ENCODE measurements at regions not wholly inside any gene's neighbourhood (a gene's known extent, or its start where the extent isn't known, plus 50 kb on each side); places are given as distances from the start of the nearest gene placed in this dataset.
A peak's percentile ranks its signal among the peaks of the same experiment; 100 is the strongest.

DNA sequence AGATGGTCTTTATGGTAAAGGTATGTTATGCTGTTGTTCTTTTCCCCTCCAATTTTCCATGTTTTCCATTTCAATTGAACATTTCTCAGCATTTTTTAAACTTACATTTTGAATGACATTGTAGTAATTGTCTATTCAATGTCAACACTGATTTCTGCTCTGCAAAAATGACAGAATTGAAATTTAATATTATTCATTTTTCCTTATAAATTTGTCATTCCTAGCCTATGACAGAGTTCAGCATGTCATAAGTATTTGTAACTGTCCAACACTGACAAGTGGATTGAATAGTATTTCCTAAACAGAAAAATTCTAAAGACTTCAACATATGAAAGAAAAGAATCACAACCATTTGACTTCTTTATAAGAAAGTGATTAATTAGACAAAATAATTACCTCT, 1478.3 kb upstream of the CDH6 start:
- Histone ChIP-seq H3K4me2 (ENCODE audit: low read depth, low read length, poor library complexity, severe bottlenecking) (no peak overlapping the region), H3K9me3 (ENCODE audit: low read length) (peaks cover 38% of the 10 kb centered on the region), H4K20me1 (ENCODE audit: insufficient read depth, low read depth, low read length) (no peaks in the 10 kb centered on the region), H3K27ac (ENCODE audit: low read length) (no peak overlapping the region), H2AFZ (ENCODE audit: low read length) (no peak overlapping the region), H3K79me2 (ENCODE audit: low read length) (no peaks in the 10 kb centered on the region), H3K27me3 (ENCODE audit: low read length) (no peaks in the 10 kb centered on the region), H3K9ac (ENCODE audit: low read length) (no peak overlapping the region), H3K36me3 (ENCODE audit: insufficient read depth, low read length) (no peaks in the 10 kb centered on the region), H3K4me1 (ENCODE audit: low read length) (no peaks in the 10 kb centered on the region), H3K9me2 (replicated peaks; ENCODE audit: insufficient read depth, low read length) (no peaks in the 10 kb centered on the region), H3K4me3 (ENCODE audit: low read length) (no peak overlapping the region)
- no peak for DNase-seq

DNA sequence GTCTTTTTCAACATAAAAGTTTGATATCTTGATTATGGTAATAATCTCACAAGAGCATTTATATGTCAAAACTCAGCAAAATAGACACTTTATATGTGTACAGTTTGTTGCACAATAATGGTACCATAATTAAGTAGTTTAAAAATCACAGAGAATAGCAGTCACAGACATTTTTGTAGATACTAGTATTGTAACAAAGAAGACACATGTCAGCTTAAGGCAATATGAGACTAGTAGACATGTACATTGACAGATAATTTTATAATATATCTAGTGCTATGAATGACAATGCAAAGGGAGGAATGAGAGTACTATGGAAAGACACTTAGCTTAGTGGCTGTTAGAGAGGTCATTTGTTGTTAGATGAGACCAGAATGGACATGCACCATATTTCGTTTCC, 1490.6 kb upstream of the CDH6 start:
- no peaks in the 10 kb centered on the region for H4K20me1 ChIP-seq (ENCODE audit: insufficient read depth, low read depth, low read length)
- no peaks in the 10 kb centered on the region for H3K79me2 ChIP-seq (ENCODE audit: low read length)
- H3K4me3 ChIP-seq (ENCODE audit: low read length) = no peak overlapping the region
- no peaks in the 10 kb centered on the region for H3K9me2 ChIP-seq (replicated peaks; ENCODE audit: insufficient read depth, low read length)
- H2AFZ ChIP-seq (ENCODE audit: low read length) = no peak overlapping the region
- H3K27me3 ChIP-seq (ENCODE audit: low read length) = no peaks in the 10 kb centered on the region
- peaks cover 14% of the 10 kb centered on the region for H3K9me3 ChIP-seq (ENCODE audit: low read length)
- no peak overlapping the region for H3K27ac ChIP-seq (ENCODE audit: low read length)
- no peak overlapping the region for H3K4me2 ChIP-seq (ENCODE audit: low read depth, low read length, poor library complexity, severe bottlenecking)
- H3K36me3 ChIP-seq (ENCODE audit: insufficient read depth, low read length) = no peaks in the 10 kb centered on the region
- DNase-seq = no peak
- no peaks in the 10 kb centered on the region for H3K4me1 ChIP-seq (ENCODE audit: low read length)
- H3K9ac ChIP-seq (ENCODE audit: low read length) = no peak overlapping the region

DNA sequence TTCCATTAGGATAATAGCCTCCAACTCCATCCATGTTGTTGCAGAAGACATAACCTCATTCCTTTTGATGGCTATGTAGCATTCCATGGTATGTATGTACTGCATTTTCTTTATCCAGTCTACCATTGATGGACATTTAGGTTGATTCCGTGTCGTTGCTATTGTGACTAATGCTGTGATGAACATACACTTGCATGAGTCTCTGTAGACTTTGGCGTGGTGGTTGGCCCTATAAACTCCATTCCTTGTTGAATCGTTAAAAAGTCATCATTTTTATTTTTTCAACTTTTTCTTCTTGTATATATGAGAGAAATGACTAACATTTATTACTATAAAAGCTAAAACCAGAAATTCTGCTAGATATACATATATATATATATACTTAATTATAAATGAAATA, 1491.9 kb upstream of the CDH6 start:
- H2AFZ ChIP-seq (ENCODE audit: low read length) = no peak overlapping the region
- H3K79me2 ChIP-seq (ENCODE audit: low read length) = no peaks in the 10 kb centered on the region
- H3K4me2 ChIP-seq (ENCODE audit: low read depth, low read length, poor library complexity, severe bottlenecking) = no peak overlapping the region
- H3K27me3 ChIP-seq (ENCODE audit: low read length) = no peaks in the 10 kb centered on the region
- no peak overlapping the region for H3K4me3 ChIP-seq (ENCODE audit: low read length)
- H4K20me1 ChIP-seq (ENCODE audit: insufficient read depth, low read depth, low read length) = no peaks in the 10 kb centered on the region
- H3K9me3 ChIP-seq (ENCODE audit: low read length) = peaks cover 14% of the 10 kb centered on the region
- H3K9ac ChIP-seq (ENCODE audit: low read length) = no peak overlapping the region
- H3K9me2 ChIP-seq (replicated peaks; ENCODE audit: insufficient read depth, low read length) = no peaks in the 10 kb centered on the region
- DNase-seq = no peak
- no peaks in the 10 kb centered on the region for H3K4me1 ChIP-seq (ENCODE audit: low read length)
- H3K27ac ChIP-seq (ENCODE audit: low read length) = no peak overlapping the region
- H3K36me3 ChIP-seq (ENCODE audit: insufficient read depth, low read length) = no peaks in the 10 kb centered on the region

DNA sequence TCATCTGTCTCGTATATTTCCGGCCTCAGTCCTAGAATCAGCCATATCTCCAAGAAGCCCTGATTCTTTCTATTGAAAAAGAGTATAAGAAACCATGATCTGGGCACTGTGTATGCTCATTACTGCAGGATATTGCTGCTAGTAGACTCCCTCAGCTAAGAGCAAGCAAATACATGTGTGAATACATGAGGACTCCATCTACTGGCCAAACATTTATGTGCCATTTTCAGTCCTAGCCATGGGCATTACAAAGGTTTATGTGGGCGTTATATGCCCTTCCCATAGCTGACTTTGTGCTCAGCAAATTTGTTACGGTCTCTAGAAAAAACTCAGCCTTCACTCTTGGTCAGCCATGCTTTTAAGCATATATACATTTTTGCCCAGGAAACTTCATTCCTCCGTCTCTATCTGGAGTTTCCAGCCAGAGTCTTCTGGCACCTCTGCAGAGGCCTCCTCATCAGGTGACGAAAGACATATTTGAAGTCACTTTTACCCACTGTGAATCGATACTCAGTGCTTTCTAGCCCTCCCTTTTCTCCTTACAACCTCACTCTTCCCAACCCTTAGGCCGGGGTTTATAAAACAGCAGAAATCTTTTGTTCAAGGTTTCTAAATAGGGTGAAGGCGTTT, 1495.6 kb upstream of the CDH6 start:
- Histone ChIP-seq H3K4me1 (ENCODE audit: low read length) (no peaks in the 10 kb centered on the region), H3K4me3 (ENCODE audit: low read length) (no peak overlapping the region), H4K20me1 (ENCODE audit: insufficient read depth, low read depth, low read length) (no peaks in the 10 kb centered on the region), H3K79me2 (ENCODE audit: low read length) (no peaks in the 10 kb centered on the region), H3K27ac (ENCODE audit: low read length) (no peak overlapping the region), H3K27me3 (ENCODE audit: low read length) (no peaks in the 10 kb centered on the region), H3K36me3 (ENCODE audit: insufficient read depth, low read length) (no peaks in the 10 kb centered on the region), H3K9ac (ENCODE audit: low read length) (no peak overlapping the region), H2AFZ (ENCODE audit: low read length) (no peak overlapping the region), H3K4me2 (ENCODE audit: low read depth, low read length, poor library complexity, severe bottlenecking) (no peak overlapping the region), H3K9me2 (replicated peaks; ENCODE audit: insufficient read depth, low read length) (no peaks in the 10 kb centered on the region), H3K9me3 (ENCODE audit: low read length) (peaks cover 13% of the 10 kb centered on the region; the same call in 1 of the 2 replicates)
- DNase-seq = peak; percentile 62

DNA sequence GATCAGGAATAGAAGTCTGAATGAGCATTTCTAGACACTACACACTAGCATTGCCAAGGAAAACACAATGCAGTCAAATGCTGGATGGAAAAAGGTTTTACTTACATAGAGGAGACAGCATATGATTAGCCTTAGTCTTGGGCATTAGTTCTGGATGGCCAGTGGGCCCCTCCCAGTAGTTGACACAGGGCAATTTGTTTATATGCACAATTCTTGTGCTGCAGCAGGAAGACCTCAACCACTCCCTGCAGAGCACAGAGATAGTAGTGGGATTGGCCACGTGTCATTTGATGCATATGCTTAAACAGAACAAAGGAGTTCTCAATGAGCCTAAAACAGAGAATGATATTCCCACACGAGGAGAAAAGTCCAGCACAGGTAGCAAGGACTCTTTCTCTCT, 1496.2 kb upstream of the CDH6 start:
- no peaks in the 10 kb centered on the region for H3K27me3 ChIP-seq (ENCODE audit: low read length)
- no peaks in the 10 kb centered on the region for H3K9me2 ChIP-seq (replicated peaks; ENCODE audit: insufficient read depth, low read length)
- H3K36me3 ChIP-seq (ENCODE audit: insufficient read depth, low read length) = no peaks in the 10 kb centered on the region
- no peaks in the 10 kb centered on the region for H3K79me2 ChIP-seq (ENCODE audit: low read length)
- DNase-seq = no peak
- H3K27ac ChIP-seq (ENCODE audit: low read length) = no peak overlapping the region
- no peaks in the 10 kb centered on the region for H3K4me1 ChIP-seq (ENCODE audit: low read length)
- H3K9ac ChIP-seq (ENCODE audit: low read length) = no peak overlapping the region
- no peak overlapping the region for H2AFZ ChIP-seq (ENCODE audit: low read length)
- H4K20me1 ChIP-seq (ENCODE audit: insufficient read depth, low read depth, low read length) = no peaks in the 10 kb centered on the region
- no peak overlapping the region for H3K4me3 ChIP-seq (ENCODE audit: low read length)
- H3K9me3 ChIP-seq (ENCODE audit: low read length) = peaks cover 9% of the 10 kb centered on the region; the same call in 1 of the 2 replicates
- H3K4me2 ChIP-seq (ENCODE audit: low read depth, low read length, poor library complexity, severe bottlenecking) = no peak overlapping the region

DNA sequence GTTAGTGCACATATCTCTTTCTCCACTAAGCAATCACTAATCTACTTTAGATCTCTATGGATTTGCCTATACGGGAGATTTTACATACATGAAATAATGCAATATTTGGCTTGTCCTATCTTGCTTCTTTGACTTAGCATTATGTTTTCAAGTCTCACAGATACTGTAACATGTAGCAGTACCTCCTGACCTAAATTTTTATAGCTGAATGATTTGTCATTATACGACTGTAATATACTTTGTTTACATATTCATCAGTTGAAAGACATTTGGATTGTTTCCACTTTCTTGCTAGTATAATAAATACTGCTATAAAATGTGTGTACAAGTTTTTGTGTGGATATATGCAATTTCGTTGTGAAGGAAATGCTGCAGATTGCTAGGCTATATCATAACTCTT, 1520.8 kb upstream of the CDH6 start:
- H3K27me3 ChIP-seq (ENCODE audit: low read length) = no peaks in the 10 kb centered on the region
- H3K36me3 ChIP-seq (ENCODE audit: insufficient read depth, low read length) = no peaks in the 10 kb centered on the region
- H3K9ac ChIP-seq (ENCODE audit: low read length) = no peak overlapping the region
- no peaks in the 10 kb centered on the region for H4K20me1 ChIP-seq (ENCODE audit: insufficient read depth, low read depth, low read length)
- H3K4me3 ChIP-seq (ENCODE audit: low read length) = no peak overlapping the region
- no peak overlapping the region for H2AFZ ChIP-seq (ENCODE audit: low read length)
- no peaks in the 10 kb centered on the region for H3K9me2 ChIP-seq (replicated peaks; ENCODE audit: insufficient read depth, low read length)
- H3K79me2 ChIP-seq (ENCODE audit: low read length) = no peaks in the 10 kb centered on the region
- H3K4me1 ChIP-seq (ENCODE audit: low read length) = no peaks in the 10 kb centered on the region
- peaks cover 31% of the 10 kb centered on the region for H3K9me3 ChIP-seq (ENCODE audit: low read length)
- DNase-seq = no peak
- H3K27ac ChIP-seq (ENCODE audit: low read length) = no peak overlapping the region
- H3K4me2 ChIP-seq (ENCODE audit: low read depth, low read length, poor library complexity, severe bottlenecking) = no peak overlapping the region

DNA sequence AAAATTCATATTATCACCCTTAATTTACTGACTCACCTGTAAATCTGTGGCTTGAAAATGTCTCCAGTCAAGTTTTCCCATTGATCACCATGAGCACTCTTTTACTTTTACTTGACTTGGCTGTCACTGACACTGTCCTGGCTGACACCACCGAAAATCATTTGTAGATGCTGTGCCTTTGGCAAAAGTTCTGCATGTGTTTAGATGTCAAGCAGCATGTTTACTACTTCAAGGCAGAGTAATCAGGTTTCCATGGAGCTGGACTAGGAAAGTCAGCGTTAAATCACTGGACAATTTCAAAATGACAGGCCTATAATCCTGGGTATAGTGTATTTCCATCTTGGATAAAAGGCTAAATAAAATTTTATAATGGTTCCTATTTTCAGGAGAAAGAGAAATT, 1530.6 kb upstream of the CDH6 start:
- H3K79me2 ChIP-seq (ENCODE audit: low read length) = no peaks in the 10 kb centered on the region
- H3K9me2 ChIP-seq (replicated peaks; ENCODE audit: insufficient read depth, low read length) = no peaks in the 10 kb centered on the region
- no peak overlapping the region for H3K9ac ChIP-seq (ENCODE audit: low read length)
- H3K4me3 ChIP-seq (ENCODE audit: low read length) = no peak overlapping the region
- no peaks in the 10 kb centered on the region for H3K27me3 ChIP-seq (ENCODE audit: low read length)
- no peaks in the 10 kb centered on the region for H4K20me1 ChIP-seq (ENCODE audit: insufficient read depth, low read depth, low read length)
- DNase-seq = no peak
- H3K4me1 ChIP-seq (ENCODE audit: low read length) = no peaks in the 10 kb centered on the region
- no peak overlapping the region for H3K4me2 ChIP-seq (ENCODE audit: low read depth, low read length, poor library complexity, severe bottlenecking)
- H3K27ac ChIP-seq (ENCODE audit: low read length) = no peak overlapping the region
- H3K9me3 ChIP-seq (ENCODE audit: low read length) = peaks cover 24% of the 10 kb centered on the region
- no peaks in the 10 kb centered on the region for H3K36me3 ChIP-seq (ENCODE audit: insufficient read depth, low read length)
- H2AFZ ChIP-seq (ENCODE audit: low read length) = no peak overlapping the region

DNA sequence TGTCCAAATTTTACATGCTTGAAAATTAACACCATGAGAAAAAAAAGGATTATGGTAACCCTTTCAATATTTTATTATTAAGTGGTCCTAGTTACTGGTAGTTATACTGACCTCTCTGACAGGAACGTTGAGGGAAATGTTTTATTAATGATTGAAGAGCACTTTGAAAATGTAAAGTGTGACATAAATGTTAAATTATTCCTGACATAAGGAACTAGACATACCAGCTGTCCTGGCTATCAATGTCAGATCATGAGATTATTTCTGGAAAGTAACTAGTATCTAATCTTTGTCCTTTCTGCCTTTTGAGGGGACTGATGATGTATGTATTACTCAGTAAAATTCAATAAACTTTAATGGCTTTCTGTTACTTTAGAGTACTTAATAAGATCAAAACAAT, 1538.5 kb upstream of the CDH6 start:
- no peak for DNase-seq
- H2AFZ ChIP-seq (ENCODE audit: low read length) = no peak overlapping the region
- H3K4me1 ChIP-seq (ENCODE audit: low read length) = no peaks in the 10 kb centered on the region
- no peak overlapping the region for H3K9ac ChIP-seq (ENCODE audit: low read length)
- H3K36me3 ChIP-seq (ENCODE audit: insufficient read depth, low read length) = no peaks in the 10 kb centered on the region
- no peaks in the 10 kb centered on the region for H3K9me2 ChIP-seq (replicated peaks; ENCODE audit: insufficient read depth, low read length)
- H3K27ac ChIP-seq (ENCODE audit: low read length) = no peak overlapping the region
- peaks cover 24% of the 10 kb centered on the region; the same call in 1 of the 2 replicates for H3K9me3 ChIP-seq (ENCODE audit: low read length)
- H3K4me3 ChIP-seq (ENCODE audit: low read length) = no peak overlapping the region
- no peak overlapping the region for H3K4me2 ChIP-seq (ENCODE audit: low read depth, low read length, poor library complexity, severe bottlenecking)
- H3K27me3 ChIP-seq (ENCODE audit: low read length) = no peaks in the 10 kb centered on the region
- H3K79me2 ChIP-seq (ENCODE audit: low read length) = no peaks in the 10 kb centered on the region
- no peaks in the 10 kb centered on the region for H4K20me1 ChIP-seq (ENCODE audit: insufficient read depth, low read depth, low read length)

DNA sequence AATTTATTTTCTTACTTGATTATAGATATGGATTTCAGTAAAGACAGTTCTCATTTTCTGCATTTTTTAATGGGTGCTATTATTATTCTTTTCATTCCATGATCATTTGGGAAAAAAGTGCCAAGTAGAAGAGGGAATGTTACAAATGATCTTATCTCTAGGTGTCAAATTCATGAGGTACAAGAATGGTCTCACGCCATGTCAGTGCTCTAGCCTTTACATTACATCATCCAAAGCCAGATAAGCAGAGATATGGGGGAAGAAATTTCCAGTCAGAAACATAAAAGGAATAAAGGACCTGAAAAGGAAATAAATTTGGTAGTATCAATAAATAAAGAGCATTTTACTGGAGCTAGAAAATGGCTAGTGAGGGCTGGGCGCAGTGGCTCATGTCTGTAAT, 1544.2 kb upstream of the CDH6 start:
- DNase-seq = no peak
- no peaks in the 10 kb centered on the region for H3K27me3 ChIP-seq (ENCODE audit: low read length)
- H2AFZ ChIP-seq (ENCODE audit: low read length) = no peak overlapping the region
- H3K4me3 ChIP-seq (ENCODE audit: low read length) = no peak overlapping the region
- H3K4me1 ChIP-seq (ENCODE audit: low read length) = no peaks in the 10 kb centered on the region
- H3K27ac ChIP-seq (ENCODE audit: low read length) = no peak overlapping the region
- H3K79me2 ChIP-seq (ENCODE audit: low read length) = no peaks in the 10 kb centered on the region
- H3K36me3 ChIP-seq (ENCODE audit: insufficient read depth, low read length) = no peaks in the 10 kb centered on the region
- no peak overlapping the region for H3K4me2 ChIP-seq (ENCODE audit: low read depth, low read length, poor library complexity, severe bottlenecking)
- no peaks in the 10 kb centered on the region for H3K9me2 ChIP-seq (replicated peaks; ENCODE audit: insufficient read depth, low read length)
- no peak overlapping the region for H3K9ac ChIP-seq (ENCODE audit: low read length)
- H4K20me1 ChIP-seq (ENCODE audit: insufficient read depth, low read depth, low read length) = no peaks in the 10 kb centered on the region
- peaks cover 17% of the 10 kb centered on the region; the same call in 1 of the 2 replicates for H3K9me3 ChIP-seq (ENCODE audit: low read length)

Measured in Karpas-422 (cell line).